Breast epithelium (tissue), 4 donors: ENCODE measurements at regions not wholly inside any gene's neighbourhood (a gene's known extent, or its start where the extent isn't known, plus 50 kb on each side); places are given as distances from the start of the nearest gene placed in this dataset.
A peak's percentile ranks its signal among the peaks of the same experiment; 100 is the strongest.
"Not testable (repeated sequence)": the region's sequence is repeated elsewhere in the genome, so short reads cannot be mapped to it uniquely, and the experiment has no call there.

Experiments
- DNase-seq, 2 donors: peaks; one replicate each; pipeline ENCODE4 v3.0.0-alpha.2; 2019; ENCODE audit warnings: low spot score in 2 of 2
- H3K27ac ChIP-seq, 2 donors: fragments of 200-600 bp; sonication (generic) in 1 of 2; one replicate each; pipeline ENCODE4 v1.5.1; 2016 to 2019; ENCODE audit warnings: mild to moderate bottlenecking in 1 of 2
- H3K27me3 ChIP-seq, 2 donors: fragments of 200-600 bp; sonication (generic) in 1 of 2; one replicate each; pipeline versions ENCODE4 v1.5.1 to v1.6.0; 2017 to 2019; ENCODE audit warnings: control low read depth in 1 of 2, mild to moderate bottlenecking in 1 of 2
- H3K36me3 ChIP-seq: fragments of 200-600 bp; one replicate; pipeline ENCODE4 v1.5.1; 2019
- H3K4me1 ChIP-seq, 2 donors: fragments of 200-600 bp; sonication (generic); one replicate each; pipeline ENCODE4 v1.5.1; 2016 to 2019; ENCODE audit warnings: control low read depth in 1 of 2
- H3K4me3 ChIP-seq, 3 donors: fragments of 200-600 bp; sonication (generic); 1 replicate in 2 of 3; 2 replicates in 1 of 3; pipeline ENCODE4 v1.5.1; 2016 to 2019; ENCODE audit warnings: mild to moderate bottlenecking in 3 of 3, moderate library complexity in 2 of 3
- H3K9me3 ChIP-seq, 2 donors: fragments of 200-600 bp; sonication (generic) in 1 of 2; one replicate each; pipeline ENCODE4 v1.5.1; 2016 to 2019; ENCODE audit warnings: control low read depth in 1 of 2
- CTCF ChIP-seq, 3 donors: fragments of 450-650 bp; IDR thresholded peaks; one replicate each; pipeline ENCODE4 v1.5.1; 2016 to 2017; ENCODE audit warnings: antibody characterized with exemption in 3 of 3, mild to moderate bottlenecking in 3 of 3, moderate library complexity in 3 of 3
- POLR2A ChIP-seq: fragments of 450-650 bp; IDR thresholded peaks from one replicate; pipeline ENCODE4 v1.6.1; 2016; ENCODE audit warnings: antibody characterized with exemption, mild to moderate bottlenecking, moderate library complexity
- POLR2AphosphoS5 ChIP-seq, 3 donors: sonication (generic); formaldehyde crosslinking; IDR thresholded peaks; one replicate each; pipeline ENCODE4 v1.6.1; 2017; ENCODE audit warnings: antibody characterized with exemption in 3 of 3
- intact Hi-C: fragments of 100-400 bp; cut with DNase I; formaldehyde crosslinking; loops from one replicate; pipeline ENCODE4 v1.15.1; 2023; ENCODE audit warnings: low total_unique reads

DNA sequence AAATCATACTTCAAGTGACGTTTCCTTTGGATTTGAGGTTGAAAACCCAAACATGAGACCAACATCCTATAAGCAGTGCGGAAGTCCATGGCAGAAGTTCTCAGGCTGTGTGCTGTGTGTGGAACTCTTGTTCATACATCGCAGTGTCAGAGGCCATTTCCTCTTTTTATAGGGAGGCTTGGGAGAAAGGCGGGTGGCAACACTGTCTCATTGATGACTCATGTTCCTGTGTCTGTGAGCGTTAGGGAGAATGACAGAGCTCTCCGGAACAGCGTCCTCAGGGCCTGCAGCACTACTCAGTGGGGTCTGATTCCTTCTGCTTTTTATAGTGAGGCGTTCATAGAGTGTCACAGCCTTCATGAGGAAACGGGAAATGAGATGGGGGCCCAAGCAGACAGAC is 98.8 kb upstream of the BASP1 start:
- peak in 1 of 2 donors; percentile 22 for DNase-seq
- no peaks in the 10 kb centered on the region for H3K36me3 ChIP-seq
- no peak overlapping the region for H3K4me3 ChIP-seq
- no peaks in the 10 kb centered on the region for H3K9me3 ChIP-seq
- H3K27me3 ChIP-seq, result no peaks in the 10 kb centered on the region
- no peak overlapping the region for H3K27ac ChIP-seq
- no peak for TF ChIP-seq CTCF (IDR thresholded peaks at IDR 0.05)
- no peak for TF ChIP-seq POLR2A
- no peak for TF ChIP-seq POLR2AphosphoS5 (IDR thresholded peaks at IDR 0.05)
- intact Hi-C loops, result no loop called here
- H3K4me1 ChIP-seq, result no peaks in the 10 kb centered on the region

DNA sequence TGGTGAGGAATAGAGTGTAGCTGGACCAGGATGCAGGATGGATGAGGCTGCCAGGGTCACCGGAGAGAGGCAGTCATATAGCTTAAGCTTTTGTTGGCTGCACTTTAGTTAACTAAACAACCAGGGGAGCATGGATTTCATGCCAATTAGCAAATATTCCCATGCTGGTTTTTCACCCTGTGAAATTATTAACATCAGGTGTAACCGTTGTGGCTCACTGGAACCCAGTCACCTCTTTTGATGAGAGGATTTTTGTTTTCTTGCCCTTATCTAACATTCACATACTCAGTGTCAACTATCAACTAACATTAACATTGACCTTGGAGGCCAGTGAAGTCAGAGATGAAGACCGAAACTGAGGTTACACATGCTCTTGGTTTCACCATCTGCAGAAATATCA is 97.2 kb upstream of the BASP1 start:
- intact Hi-C loops, result loop anchor here (10.0 kb wide), 1 partner anchor 435 kb away; no protein-coding TSS in a partner anchor
- no peak for DNase-seq
- no peaks in the 10 kb centered on the region for H3K4me1 ChIP-seq
- no peak overlapping the region for H3K4me3 ChIP-seq
- no peaks in the 10 kb centered on the region for H3K9me3 ChIP-seq
- TF ChIP-seq POLR2A (no peak), CTCF (IDR thresholded peaks at IDR 0.05) (no peak), POLR2AphosphoS5 (IDR thresholded peaks at IDR 0.05) (no peak)
- H3K27ac ChIP-seq, result no peak overlapping the region
- no peaks in the 10 kb centered on the region for H3K27me3 ChIP-seq
- no peaks in the 10 kb centered on the region for H3K36me3 ChIP-seq

DNA sequence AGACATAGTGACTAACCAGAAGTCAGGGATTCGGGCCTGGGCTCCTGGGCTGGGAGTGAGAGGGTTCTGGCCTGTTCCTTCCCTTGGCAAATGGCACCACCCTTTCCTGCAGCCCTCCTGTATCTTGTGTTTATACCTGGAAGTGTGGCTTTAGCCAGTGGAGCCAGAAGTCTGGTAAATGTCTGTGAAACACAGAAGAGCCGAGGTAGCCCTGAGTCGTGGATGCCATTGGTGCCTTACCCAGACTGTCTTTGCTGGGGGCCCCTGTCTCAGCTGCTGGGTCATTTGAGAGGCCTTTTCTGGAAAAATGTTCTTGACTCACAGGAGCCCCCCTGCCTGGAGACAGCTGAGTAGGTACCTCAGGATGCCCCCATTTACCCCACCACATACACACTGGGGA is 95.7 kb upstream of the BASP1 start:
- Histone ChIP-seq H3K36me3 (no peaks in the 10 kb centered on the region), H3K27me3 (no peaks in the 10 kb centered on the region), H3K27ac (no peak overlapping the region), H3K4me3 (no peak overlapping the region), H3K4me1 (no peaks in the 10 kb centered on the region), H3K9me3 (no peaks in the 10 kb centered on the region)
- intact Hi-C loops, result loop anchor here (10.0 kb wide), 1 partner anchor 437 kb away; no protein-coding TSS in a partner anchor
- no peak for TF ChIP-seq POLR2AphosphoS5 (IDR thresholded peaks at IDR 0.05)
- no peak for TF ChIP-seq CTCF (IDR thresholded peaks at IDR 0.05)
- TF ChIP-seq POLR2A, result no peak
- DNase-seq, result no peak

DNA sequence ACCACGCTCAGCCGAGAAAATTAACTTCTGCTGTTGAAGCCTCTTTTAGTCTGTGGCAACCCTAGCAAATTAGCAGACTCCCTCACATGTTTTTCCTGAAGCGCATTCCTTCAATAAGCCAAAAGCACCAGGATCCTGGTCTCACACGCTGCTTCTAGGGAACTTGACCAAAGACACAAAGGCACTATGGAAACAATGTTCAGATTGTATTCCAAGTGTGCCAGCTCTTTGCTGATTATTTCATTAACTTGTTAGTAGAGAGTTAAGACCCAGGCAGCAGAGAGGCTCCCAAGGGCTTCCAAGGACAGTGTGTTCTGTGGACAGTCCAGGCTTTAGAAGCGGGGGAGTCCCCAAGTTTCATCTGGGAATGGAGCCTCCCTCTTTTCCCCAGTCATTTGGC is 94.4 kb upstream of the BASP1 start:
- Histone ChIP-seq H3K27me3 (no peaks in the 10 kb centered on the region), H3K9me3 (no peaks in the 10 kb centered on the region), H3K27ac (peak overlapping the region in 1 of 2 donors; percentile 14), H3K36me3 (no peaks in the 10 kb centered on the region), H3K4me3 (no peak overlapping the region), H3K4me1 (no peaks in the 10 kb centered on the region)
- intact Hi-C loops, result loop anchor here (10.0 kb wide), 1 partner anchor 438 kb away; no protein-coding TSS in a partner anchor
- DNase-seq, result peak in 1 of 2 donors; percentile 23
- TF ChIP-seq POLR2A (no peak), POLR2AphosphoS5 (IDR thresholded peaks at IDR 0.05) (no peak), CTCF (IDR thresholded peaks at IDR 0.05) (no peak)

DNA sequence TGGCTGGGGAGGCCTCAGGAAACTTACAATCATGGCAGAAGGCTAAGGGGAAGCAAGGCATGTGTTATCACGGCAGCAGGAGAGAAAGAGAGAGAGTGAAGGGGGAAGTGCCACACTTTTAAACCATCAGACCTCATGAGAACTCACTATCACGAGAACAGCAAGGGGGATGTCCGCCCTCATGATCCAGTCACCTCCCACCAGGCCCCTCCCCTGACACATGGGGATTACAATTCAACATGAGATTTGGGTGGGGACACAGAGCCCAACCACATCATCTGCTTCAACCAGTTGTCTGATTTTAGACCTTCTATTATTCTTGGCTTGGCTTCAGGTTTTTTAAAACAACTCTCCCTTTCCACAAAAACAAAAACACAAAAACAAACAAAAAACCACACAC is 93.7 kb upstream of the BASP1 start:
- not testable (repeated sequence) for H3K9me3 ChIP-seq, H3K4me1 ChIP-seq, H3K36me3 ChIP-seq, H3K4me3 ChIP-seq, DNase-seq, H3K27me3 ChIP-seq
- intact Hi-C loops, result loop anchor here (10.0 kb wide), 1 partner anchor 439 kb away; no protein-coding TSS in a partner anchor
- H3K27ac ChIP-seq, result peak overlapping the region in 1 of 2 donors; percentile 14

- Histone ChIP-seq H3K36me3 (no peaks in the 10 kb centered on the region), H3K4me1 (no peaks in the 10 kb centered on the region), H3K4me3 (no peak overlapping the region), H3K27ac (no peak overlapping the region), H3K9me3 (no peaks in the 10 kb centered on the region), H3K27me3 (no peaks in the 10 kb centered on the region)
- DNase-seq, result no peak
- no peak for TF ChIP-seq POLR2AphosphoS5 (IDR thresholded peaks at IDR 0.05)
- TF ChIP-seq CTCF (IDR thresholded peaks at IDR 0.05), result no peak
- no peak for TF ChIP-seq POLR2A
- intact Hi-C loops, result loop anchor here (10.0 kb wide), 1 partner anchor 443 kb away; no protein-coding TSS in a partner anchor
These were observed 89.6 kb upstream of the BASP1 start for GRCh38 chr5:17127743-17128231.
